Astrocyte (in vitro differentiated cells and primary cell): ENCODE measurements at regions not wholly inside any gene's neighbourhood (a gene's known extent, or its start where the extent isn't known, plus 50 kb on each side); places are given as distances from the start of the nearest gene placed in this dataset.

Experiments
- EZH2 ChIP-seq: IDR thresholded peaks from 2 replicates; pipeline ENCODE4 v1.6.1; 2012; ENCODE audit warnings: mild to moderate bottlenecking, low read length, inconsistent platforms; ENCODE audit not compliant: insufficient read depth
- TF ChIP-seq, protein P1 (sequence below): IDR thresholded peaks from 2 replicates; pipeline ENCODE4 v1.5.1; 2011; ENCODE audit warnings: low read depth, mild to moderate bottlenecking, inconsistent platforms, low read length, moderate library complexity; ENCODE audit not compliant: insufficient read depth

GRCh38 chr20:53702617-53703016 lies 109.0 kb upstream of the ZNF217 start:
- TF ChIP-seq, protein P1, sequence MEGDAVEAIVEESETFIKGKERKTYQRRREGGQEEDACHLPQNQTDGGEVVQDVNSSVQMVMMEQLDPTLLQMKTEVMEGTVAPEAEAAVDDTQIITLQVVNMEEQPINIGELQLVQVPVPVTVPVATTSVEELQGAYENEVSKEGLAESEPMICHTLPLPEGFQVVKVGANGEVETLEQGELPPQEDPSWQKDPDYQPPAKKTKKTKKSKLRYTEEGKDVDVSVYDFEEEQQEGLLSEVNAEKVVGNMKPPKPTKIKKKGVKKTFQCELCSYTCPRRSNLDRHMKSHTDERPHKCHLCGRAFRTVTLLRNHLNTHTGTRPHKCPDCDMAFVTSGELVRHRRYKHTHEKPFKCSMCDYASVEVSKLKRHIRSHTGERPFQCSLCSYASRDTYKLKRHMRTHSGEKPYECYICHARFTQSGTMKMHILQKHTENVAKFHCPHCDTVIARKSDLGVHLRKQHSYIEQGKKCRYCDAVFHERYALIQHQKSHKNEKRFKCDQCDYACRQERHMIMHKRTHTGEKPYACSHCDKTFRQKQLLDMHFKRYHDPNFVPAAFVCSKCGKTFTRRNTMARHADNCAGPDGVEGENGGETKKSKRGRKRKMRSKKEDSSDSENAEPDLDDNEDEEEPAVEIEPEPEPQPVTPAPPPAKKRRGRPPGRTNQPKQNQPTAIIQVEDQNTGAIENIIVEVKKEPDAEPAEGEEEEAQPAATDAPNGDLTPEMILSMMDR = no peak
- no peak for TF ChIP-seq EZH2
